D341Med (cell line): ENCODE measurements at regions not wholly inside any gene's neighbourhood (a gene's known extent, or its start where the extent isn't known, plus 50 kb on each side); places are given as distances from the start of the nearest gene placed in this dataset.
A peak's percentile ranks its signal among the peaks of the same experiment; 100 is the strongest.

Experiments
- DNase-seq: peaks from one replicate; pipeline ENCODE4 v3.0.0; 2012; ENCODE audit warnings: low spot score

DNA sequence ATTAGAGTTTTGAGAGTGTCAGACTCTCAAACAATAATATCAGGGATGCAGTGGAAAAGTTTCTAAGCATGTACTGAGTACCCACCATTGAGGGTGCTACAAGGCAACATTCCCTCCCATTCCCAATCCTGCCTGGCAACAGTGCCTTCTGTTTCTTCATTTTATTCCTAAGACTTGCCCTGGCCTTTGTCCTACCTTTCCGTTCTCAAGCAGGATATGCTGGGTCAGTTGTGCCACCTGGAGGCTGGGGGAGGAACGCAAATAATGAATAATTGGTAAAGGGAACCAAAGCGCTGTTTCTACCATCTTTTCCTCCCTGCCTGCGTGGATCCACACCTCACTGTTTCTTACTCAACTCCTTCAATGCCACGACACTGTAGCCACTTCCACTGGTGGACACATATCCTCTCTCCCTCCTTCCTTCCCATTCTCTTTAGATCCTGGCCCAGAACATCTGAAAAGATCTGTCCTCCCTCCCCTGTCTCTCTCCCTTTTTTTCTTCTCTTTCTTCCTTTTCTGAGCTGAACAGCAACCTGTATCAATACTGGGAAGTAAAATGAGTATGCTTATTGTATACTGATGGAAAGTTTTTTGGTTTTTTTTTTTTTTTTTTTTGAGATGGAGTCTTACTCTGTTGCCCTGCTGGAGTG is 149.5 kb downstream of the C9orf152 start:
- peak; percentile 63 for DNase-seq

GRCh38 chr9:110059461-110059860 is 148.5 kb downstream of the C9orf152 start:
- no peak for DNase-seq

DNA sequence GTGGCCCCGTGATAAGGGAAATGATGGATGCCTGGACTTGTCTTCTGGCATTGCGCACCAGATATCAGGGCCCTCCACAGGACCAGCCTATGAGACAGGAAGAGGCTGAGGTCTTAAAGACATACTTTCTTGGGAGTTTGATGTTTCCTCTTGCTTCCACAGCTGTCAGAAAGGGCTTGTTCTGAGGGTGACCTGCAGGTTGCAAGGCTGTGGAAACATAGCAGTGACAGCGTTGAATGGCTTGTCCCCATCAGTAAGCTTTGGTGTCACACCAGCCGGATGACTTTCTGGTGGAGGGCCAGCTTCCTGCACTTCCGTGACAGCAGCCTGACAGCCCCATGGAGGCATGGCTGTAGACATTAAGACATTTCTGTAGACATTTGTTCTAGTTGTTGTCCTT is 143.2 kb downstream of the C9orf152 start:
- DNase-seq: no peak

DNA sequence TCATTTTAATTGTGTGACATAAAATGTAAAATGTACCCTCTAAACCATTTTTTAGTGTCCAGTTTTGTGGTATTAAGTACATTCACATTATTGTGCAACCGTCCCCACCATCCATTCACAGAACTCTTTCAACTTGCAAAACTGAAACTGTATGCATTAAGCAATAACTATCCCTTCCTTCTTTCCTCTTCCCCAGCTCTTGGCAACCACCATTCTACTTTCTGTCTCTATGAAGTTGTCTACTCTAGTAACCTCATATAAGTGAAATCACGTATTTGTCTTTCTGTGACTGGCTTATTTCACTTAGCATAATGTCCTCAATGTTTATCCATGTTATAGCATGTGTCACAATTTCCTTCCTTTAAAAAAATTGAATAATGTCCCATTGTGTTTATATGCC is 142.4 kb downstream of the C9orf152 start:
- DNase-seq: no peak

GRCh38 chr9:110066929-110067716 is 140.8 kb downstream of the C9orf152 start:
- no peak for DNase-seq

DNA sequence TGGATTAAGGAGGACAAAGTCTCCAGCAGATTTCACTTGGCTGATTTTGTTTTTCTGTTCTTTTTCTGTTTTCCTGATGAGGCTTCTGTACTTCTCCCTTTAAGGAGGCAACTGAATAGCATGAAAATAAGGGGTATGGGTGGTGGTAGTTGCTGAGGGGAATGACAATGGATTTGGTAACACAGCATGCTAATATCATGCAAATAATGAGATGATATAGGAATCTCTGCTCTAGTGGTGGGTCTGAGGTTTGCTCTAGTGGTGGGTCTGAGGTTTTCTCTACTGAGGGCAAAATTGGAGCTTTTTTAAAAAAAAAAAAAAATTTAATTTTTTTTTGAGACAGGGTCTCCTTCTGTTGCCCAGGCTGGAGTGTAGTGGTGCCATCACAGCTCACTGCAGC is 139.7 kb downstream of the C9orf152 start:
- DNase-seq: no peak

DNA sequence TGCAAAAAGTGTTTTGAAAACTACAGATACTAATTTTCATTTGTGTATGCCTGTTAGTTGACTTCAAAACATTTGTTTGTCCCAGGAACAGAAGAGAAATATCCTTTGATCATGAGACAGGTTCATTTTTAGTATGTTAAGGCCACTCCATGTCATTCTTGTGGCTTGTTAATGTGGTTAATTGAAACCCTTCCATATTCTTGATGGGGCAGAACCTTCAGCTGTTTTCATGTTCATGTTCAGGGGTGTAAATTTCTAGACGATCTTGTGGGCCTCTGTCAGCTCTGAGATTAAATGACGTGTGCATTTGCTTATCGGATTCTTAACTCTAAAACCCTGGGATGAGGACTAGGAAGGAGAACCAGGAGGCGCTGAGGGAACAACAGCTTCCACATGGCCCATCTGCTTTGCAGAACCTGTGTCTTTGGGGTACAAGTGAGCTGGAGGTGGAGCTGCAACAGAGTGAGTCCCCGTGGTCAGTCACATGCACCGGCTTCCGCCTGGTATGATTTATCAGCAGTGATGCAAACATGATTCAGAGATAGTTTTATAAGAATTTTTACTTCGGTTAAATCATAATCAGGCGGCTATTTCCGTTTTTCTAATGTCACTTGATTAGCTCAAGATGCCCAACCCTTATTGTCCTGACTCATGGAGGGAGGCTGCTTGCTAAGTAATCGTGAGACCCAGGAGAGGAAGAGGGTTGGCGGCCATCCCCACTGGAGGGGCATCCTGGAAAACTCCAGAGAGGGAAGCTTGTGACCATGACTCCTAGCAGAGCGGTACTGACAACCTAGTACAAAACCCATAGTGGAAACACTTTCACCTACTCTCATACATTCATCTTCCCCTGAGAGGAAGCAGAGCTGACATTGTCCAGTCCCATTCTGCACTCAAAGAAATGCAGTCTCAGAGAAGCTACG is 138.4 kb downstream of the C9orf152 start:
- DNase-seq: no peak

DNA sequence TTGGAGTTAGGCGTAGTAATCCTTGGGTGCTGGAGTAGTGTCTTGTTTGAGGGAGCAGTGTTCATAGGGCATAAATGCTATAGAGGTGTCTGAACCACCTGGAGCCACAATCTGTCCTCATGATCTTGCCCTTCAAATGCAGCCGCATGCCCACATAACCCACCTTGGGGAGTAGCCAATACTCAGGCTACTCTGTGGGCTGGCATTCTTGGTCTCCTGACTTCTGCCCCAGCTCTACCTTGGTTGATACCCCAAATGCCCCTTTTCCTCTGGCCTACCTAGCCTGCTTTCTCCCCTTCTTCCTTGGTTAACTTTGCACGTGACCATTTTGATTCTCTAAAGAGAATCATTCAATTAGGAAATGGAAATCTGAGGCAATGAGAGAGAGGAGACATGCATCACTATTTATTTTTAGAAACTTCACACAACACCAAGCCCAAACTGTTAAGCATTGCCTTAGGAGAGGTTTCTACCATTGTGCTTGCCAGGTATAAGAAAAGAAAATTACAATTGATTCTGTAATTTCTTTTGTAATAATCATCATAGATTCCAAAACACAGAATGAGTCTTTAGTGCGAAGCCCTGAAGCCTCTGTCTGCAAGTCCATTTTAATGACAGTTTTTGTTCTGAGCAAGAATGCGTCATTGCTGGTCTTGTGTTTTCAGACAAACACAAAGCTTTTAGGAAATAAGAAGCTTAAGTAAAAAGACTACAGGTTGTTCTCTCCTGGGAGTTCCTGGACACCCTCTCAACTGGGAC is 135.2 kb downstream of the C9orf152 start:
- no peak for DNase-seq

GRCh38 chr9:110073356-110073905 is 134.5 kb downstream of the C9orf152 start:
- no peak for DNase-seq

DNA sequence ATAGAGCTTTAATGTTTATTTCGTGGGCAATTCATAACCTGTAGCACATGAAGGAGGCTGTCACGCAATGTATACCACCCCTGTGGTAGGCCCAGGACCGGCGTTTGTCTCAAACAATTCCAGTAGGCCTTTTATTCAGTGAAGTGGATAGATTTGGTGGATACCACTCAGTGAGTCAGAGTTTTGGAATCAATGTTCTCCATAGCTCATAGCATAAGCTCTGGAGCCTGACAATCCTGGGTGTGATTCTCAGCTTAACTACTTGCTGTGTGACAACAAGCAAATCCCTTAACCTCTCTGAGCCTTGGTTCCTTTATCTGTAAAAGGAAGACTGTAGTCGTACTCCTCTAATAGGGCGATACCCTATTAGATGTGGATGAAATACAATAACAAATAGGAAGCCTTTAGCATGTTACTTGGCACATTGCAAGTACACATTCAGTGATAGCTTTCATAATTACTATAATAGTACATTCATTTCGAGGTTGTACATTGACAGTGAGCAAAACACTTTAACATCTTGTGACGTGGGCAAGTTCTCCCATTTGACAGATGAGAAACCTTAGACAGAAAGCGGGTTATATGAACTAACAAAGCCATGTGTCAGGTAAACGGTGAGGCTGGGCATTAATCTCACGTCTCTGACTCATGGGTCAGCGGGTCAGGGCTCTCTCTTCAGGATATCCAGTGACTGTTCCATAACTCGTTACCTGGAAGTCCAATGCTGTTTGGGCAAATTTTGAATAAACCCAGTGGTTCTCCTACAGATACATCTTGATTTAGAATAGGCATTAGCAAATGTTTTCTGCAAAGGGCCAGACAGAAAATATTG is 130.8 kb downstream of the C9orf152 start:
- no peak for DNase-seq

GRCh38 chr9:110077925-110078324 is 130.0 kb downstream of the C9orf152 start:
- no peak for DNase-seq

GRCh38 chr9:110078604-110079003 is 129.4 kb downstream of the C9orf152 start:
- no peak for DNase-seq

- no peak for DNase-seq
Measured at GRCh38 chr9:110081395-110081794, 126.6 kb downstream of the C9orf152 start.

- DNase-seq: no peak
Measured at GRCh38 chr9:110083866-110084265, 124.1 kb downstream of the C9orf152 start.

DNA sequence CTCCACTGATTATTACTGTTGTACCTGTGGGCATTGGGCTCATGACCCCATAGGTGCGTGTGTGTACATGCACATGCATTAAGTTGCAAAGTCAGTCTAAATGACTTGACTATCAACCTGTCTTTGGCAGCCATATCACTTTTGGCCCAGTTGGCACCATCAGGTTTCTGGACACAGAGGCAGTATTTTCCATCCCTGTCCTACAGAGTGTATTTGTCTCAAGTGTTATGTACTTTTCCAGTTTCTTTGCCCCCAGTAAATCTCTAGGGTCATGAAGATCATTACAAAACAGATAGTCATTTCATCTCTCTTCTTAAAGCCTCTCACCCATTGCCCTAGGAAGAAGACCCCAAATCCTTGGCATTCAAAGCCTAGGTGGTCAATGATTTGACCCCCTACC is 121.4 kb downstream of the C9orf152 start:
- no peak for DNase-seq

GRCh38 chr9:110087605-110088004 is 120.4 kb downstream of the C9orf152 start:
- DNase-seq: no peak

DNA sequence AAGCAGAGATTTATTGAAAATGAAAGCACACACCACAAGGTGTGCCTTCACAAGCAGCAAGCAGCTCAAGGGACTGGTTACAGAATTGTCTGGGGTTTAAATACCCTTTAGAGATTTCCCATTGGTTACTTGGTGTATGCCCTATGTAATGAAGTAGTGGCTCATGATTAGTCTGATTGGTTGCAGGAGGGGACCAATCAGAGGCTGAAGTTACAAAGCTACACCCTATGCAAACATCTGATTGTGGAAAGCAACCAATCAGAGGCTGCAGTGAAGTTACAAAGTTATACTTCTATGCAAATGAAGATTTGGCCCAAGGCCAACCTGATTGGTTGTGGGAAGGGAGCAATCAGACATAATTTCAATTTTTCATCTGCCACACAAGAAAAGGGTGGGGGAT is 119.9 kb downstream of the C9orf152 start:
- no peak for DNase-seq

DNA sequence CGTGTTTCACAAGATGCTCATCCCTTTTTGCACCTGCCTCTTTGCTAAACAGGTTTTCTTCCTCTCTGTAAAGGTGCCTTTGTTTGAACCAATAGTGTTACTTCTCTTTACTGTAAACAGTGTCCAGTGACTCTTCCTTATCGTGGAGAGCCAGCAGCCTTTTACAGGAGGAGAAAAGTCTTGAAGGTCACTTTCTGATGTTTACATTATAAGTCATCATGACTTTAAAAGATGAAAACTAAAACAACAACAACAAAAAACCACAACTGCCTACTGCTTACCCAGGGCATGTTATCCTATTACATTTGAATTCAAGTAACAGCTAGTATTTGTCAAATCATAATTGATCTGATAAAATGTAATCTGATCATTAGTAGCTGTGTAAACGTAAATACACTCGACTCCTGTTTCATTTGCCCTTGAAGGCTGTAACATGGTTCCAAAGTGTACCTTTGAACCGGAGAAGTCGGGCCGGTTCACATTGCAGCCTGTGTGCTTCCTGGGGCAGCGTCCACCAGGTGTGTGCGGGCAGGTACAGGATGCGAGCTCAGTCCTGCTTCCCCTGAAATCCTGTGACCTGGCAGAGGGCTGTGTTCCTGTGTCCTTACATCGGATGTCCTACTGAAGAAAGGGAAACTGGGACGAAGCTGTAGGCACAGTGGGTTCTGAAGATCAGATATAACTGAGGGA is 118.1 kb downstream of the C9orf152 start:
- DNase-seq: no peak

DNA sequence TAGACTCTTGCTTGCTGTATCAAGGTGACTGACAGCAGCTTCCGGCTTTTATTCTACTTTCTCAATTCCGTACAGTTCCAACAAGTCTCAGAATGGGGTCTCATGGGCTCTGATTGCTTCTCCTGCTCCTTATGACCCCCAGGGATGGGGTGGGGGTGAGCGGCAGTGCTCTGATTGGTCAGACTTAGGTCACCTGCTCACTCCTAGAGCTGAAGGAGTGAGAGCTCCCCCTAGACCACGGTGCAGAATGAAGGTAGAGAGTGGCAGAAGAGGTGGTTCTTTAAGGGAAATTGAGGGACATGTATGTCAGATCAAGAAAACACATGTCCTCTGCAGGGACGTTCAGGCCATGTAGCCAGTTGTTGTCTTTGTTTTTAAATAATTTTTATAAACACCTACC is 115.2 kb downstream of the C9orf152 start:
- DNase-seq: no peak

DNA sequence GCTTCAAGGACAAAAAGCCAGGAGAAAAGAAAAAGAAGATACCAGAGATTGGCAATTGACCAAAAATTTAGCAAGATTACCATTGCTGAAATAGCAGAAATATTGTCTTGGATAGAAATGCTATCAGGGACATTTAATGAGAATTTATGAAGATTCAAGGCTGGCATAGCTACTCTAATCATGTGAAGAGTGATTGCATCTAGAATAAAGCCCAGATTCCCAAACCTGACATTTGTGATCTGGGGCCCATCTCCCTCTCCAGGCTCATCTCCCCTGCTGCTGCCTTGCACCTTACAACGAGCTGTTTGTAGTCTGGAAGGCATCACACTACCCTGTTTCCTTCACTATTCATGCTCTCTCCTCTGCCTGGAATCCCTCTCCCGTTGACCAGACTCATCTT is 114.5 kb downstream of the C9orf152 start:
- no peak for DNase-seq
